ENCODE measurements at regions not wholly inside any gene's neighbourhood (a gene's known extent, or its start where the extent isn't known, plus 50 kb on each side); places are given as distances from the start of the nearest gene placed in this dataset.
"Not testable (repeated sequence)": the region's sequence is repeated elsewhere in the genome, so short reads cannot be mapped to it uniquely, and the experiment has no call there.

- Mint-ChIP-seq H3K4me3 (no peak overlapping the region), H3K27me3 (no peaks in the 10 kb centered on the region), H3K27ac (no peak overlapping the region), H3K9me3 (ENCODE audit: low read depth) (peaks cover 5% of the 10 kb centered on the region), H3K36me3 (no peaks in the 10 kb centered on the region), H3K4me1 (ENCODE audit: low read depth) (no peaks in the 10 kb centered on the region)
These were observed 590.1 kb upstream of the SLC10A2 start for GRCh38 chr13:103656311-103656710.

GRCh38 chr13:103640606-103641005 lies 574.4 kb upstream of the SLC10A2 start:
- Mint-ChIP-seq H3K9me3 (ENCODE audit: low read depth) (peaks cover 4% of the 10 kb centered on the region), H3K36me3 (no peaks in the 10 kb centered on the region), H3K4me3 (no peak overlapping the region), H3K27ac (no peak overlapping the region), H3K4me1 (ENCODE audit: low read depth) (no peaks in the 10 kb centered on the region), H3K27me3 (no peaks in the 10 kb centered on the region)

- no peaks in the 10 kb centered on the region for H3K27me3 Mint-ChIP-seq
- H3K27ac Mint-ChIP-seq: no peak overlapping the region
- H3K9me3 Mint-ChIP-seq (ENCODE audit: low read depth): peaks cover 4% of the 10 kb centered on the region
- H3K4me3 Mint-ChIP-seq: no peak overlapping the region
- no peaks in the 10 kb centered on the region for H3K4me1 Mint-ChIP-seq (ENCODE audit: low read depth)
- no peaks in the 10 kb centered on the region for H3K36me3 Mint-ChIP-seq
These were observed 573.1 kb upstream of the SLC10A2 start for GRCh38 chr13:103639326-103639725.

- Mint-ChIP-seq H3K4me1 (ENCODE audit: low read depth) (no peaks in the 10 kb centered on the region), H3K36me3 (no peaks in the 10 kb centered on the region), H3K4me3 (no peak overlapping the region), H3K27me3 (no peaks in the 10 kb centered on the region), H3K9me3 (ENCODE audit: low read depth) (peaks cover 4% of the 10 kb centered on the region), H3K27ac (no peak overlapping the region)
These were observed 572.5 kb upstream of the SLC10A2 start for GRCh38 chr13:103638706-103639105.

GRCh38 chr13:103634066-103634465 lies 567.8 kb upstream of the SLC10A2 start:
- Mint-ChIP-seq H3K27me3 (no peaks in the 10 kb centered on the region), H3K9me3 (ENCODE audit: low read depth) (peaks cover 4% of the 10 kb centered on the region), H3K36me3 (no peaks in the 10 kb centered on the region), H3K4me3 (no peak overlapping the region), H3K27ac (no peak overlapping the region), H3K4me1 (ENCODE audit: low read depth) (no peaks in the 10 kb centered on the region)

- Mint-ChIP-seq H3K36me3 (no peaks in the 10 kb centered on the region), H3K4me1 (ENCODE audit: low read depth) (no peaks in the 10 kb centered on the region), H3K4me3 (no peak overlapping the region), H3K27ac (no peak overlapping the region), H3K9me3 (ENCODE audit: low read depth) (no peaks in the 10 kb centered on the region), H3K27me3 (no peaks in the 10 kb centered on the region)
These were observed 559.0 kb upstream of the SLC10A2 start for GRCh38 chr13:103625194-103625593.

GRCh38 chr13:103618151-103618550 lies 551.9 kb upstream of the SLC10A2 start:
- no peaks in the 10 kb centered on the region for H3K4me1 Mint-ChIP-seq (ENCODE audit: low read depth)
- no peaks in the 10 kb centered on the region for H3K9me3 Mint-ChIP-seq (ENCODE audit: low read depth)
- no peak overlapping the region for H3K27ac Mint-ChIP-seq
- H3K27me3 Mint-ChIP-seq: no peaks in the 10 kb centered on the region
- no peaks in the 10 kb centered on the region for H3K36me3 Mint-ChIP-seq
- no peak overlapping the region for H3K4me3 Mint-ChIP-seq

- no peaks in the 10 kb centered on the region for H3K9me3 Mint-ChIP-seq (ENCODE audit: low read depth)
- H3K27ac Mint-ChIP-seq: no peak overlapping the region
- H3K27me3 Mint-ChIP-seq: no peaks in the 10 kb centered on the region
- H3K4me3 Mint-ChIP-seq: no peak overlapping the region
- no peaks in the 10 kb centered on the region for H3K4me1 Mint-ChIP-seq (ENCODE audit: low read depth)
- no peaks in the 10 kb centered on the region for H3K36me3 Mint-ChIP-seq
These were observed 549.6 kb upstream of the SLC10A2 start for GRCh38 chr13:103615771-103616170.

GRCh38 chr13:103614761-103615160 lies 548.5 kb upstream of the SLC10A2 start:
- H3K36me3 Mint-ChIP-seq: no peaks in the 10 kb centered on the region
- no peaks in the 10 kb centered on the region for H3K4me1 Mint-ChIP-seq (ENCODE audit: low read depth)
- no peaks in the 10 kb centered on the region for H3K27me3 Mint-ChIP-seq
- no peak overlapping the region for H3K27ac Mint-ChIP-seq
- H3K4me3 Mint-ChIP-seq: no peak overlapping the region
- peaks cover 3% of the 10 kb centered on the region for H3K9me3 Mint-ChIP-seq (ENCODE audit: low read depth)

- Mint-ChIP-seq H3K27me3 (no peaks in the 10 kb centered on the region), H3K9me3 (ENCODE audit: low read depth) (peaks cover 3% of the 10 kb centered on the region), H3K4me3 (no peak overlapping the region), H3K36me3 (no peaks in the 10 kb centered on the region), H3K4me1 (ENCODE audit: low read depth) (no peaks in the 10 kb centered on the region), H3K27ac (no peak overlapping the region)
These were observed 541.8 kb upstream of the SLC10A2 start for GRCh38 chr13:103607995-103608394.

GRCh38 chr13:103605546-103606326 lies 539.5 kb upstream of the SLC10A2 start:
- H3K27ac Mint-ChIP-seq: no peak overlapping the region
- no peaks in the 10 kb centered on the region for H3K27me3 Mint-ChIP-seq
- H3K9me3 Mint-ChIP-seq (ENCODE audit: low read depth): peaks cover 3% of the 10 kb centered on the region
- H3K36me3 Mint-ChIP-seq: no peaks in the 10 kb centered on the region
- no peaks in the 10 kb centered on the region for H3K4me1 Mint-ChIP-seq (ENCODE audit: low read depth)
- no peak overlapping the region for H3K4me3 Mint-ChIP-seq

GRCh38 chr13:103599870-103600269 lies 533.7 kb upstream of the SLC10A2 start:
- not testable (repeated sequence) for H3K36me3 Mint-ChIP-seq; H3K9me3 Mint-ChIP-seq (ENCODE audit: low read depth); H3K4me3 Mint-ChIP-seq; H3K27ac Mint-ChIP-seq; H3K27me3 Mint-ChIP-seq; H3K4me1 Mint-ChIP-seq (ENCODE audit: low read depth)

- no peaks in the 10 kb centered on the region for H3K4me1 Mint-ChIP-seq (ENCODE audit: low read depth)
These were observed 532.5 kb upstream of the SLC10A2 start for GRCh38 chr13:103598671-103599070.

GRCh38 chr13:103573446-103573845 lies 507.2 kb upstream of the SLC10A2 start:
- Mint-ChIP-seq H3K4me1 (ENCODE audit: low read depth) (no peaks in the 10 kb centered on the region), H3K27ac (no peak overlapping the region), H3K36me3 (no peaks in the 10 kb centered on the region), H3K4me3 (no peak overlapping the region), H3K27me3 (no peaks in the 10 kb centered on the region), H3K9me3 (ENCODE audit: low read depth) (peaks cover 4% of the 10 kb centered on the region)

More at GRCh38 chr13:103598671-103599070, 532.5 kb upstream of the SLC10A2 start:
- Mint-ChIP-seq H3K9me3 (ENCODE audit: low read depth) (no peaks in the 10 kb centered on the region), H3K27me3 (no peaks in the 10 kb centered on the region), H3K27ac (no peak overlapping the region), H3K36me3 (no peaks in the 10 kb centered on the region), H3K4me3 (no peak overlapping the region)

- no peaks in the 10 kb centered on the region for H3K4me1 Mint-ChIP-seq (ENCODE audit: low read depth)
- H3K4me3 Mint-ChIP-seq: no peak overlapping the region
- no peaks in the 10 kb centered on the region for H3K27me3 Mint-ChIP-seq
- no peak overlapping the region for H3K27ac Mint-ChIP-seq
- peaks cover 4% of the 10 kb centered on the region for H3K9me3 Mint-ChIP-seq (ENCODE audit: low read depth)
- no peaks in the 10 kb centered on the region for H3K36me3 Mint-ChIP-seq
These were observed 502.1 kb upstream of the SLC10A2 start for GRCh38 chr13:103568314-103568713.

GRCh38 chr13:103557878-103558277 lies 491.7 kb upstream of the SLC10A2 start:
- Mint-ChIP-seq H3K4me1 (ENCODE audit: low read depth) (no peaks in the 10 kb centered on the region), H3K4me3 (no peak overlapping the region), H3K27me3 (no peaks in the 10 kb centered on the region), H3K9me3 (ENCODE audit: low read depth) (peaks cover 6% of the 10 kb centered on the region), H3K36me3 (no peaks in the 10 kb centered on the region), H3K27ac (no peak overlapping the region)
